Lung (tissue), 11 donors: ENCODE measurements at regions not wholly inside any gene's neighbourhood (a gene's known extent, or its start where the extent isn't known, plus 50 kb on each side); places are given as distances from the start of the nearest gene placed in this dataset.
A peak's percentile ranks its signal among the peaks of the same experiment; 100 is the strongest.
"Not testable (repeated sequence)": the region's sequence is repeated elsewhere in the genome, so short reads cannot be mapped to it uniquely, and the experiment has no call there.

Source experiments
- ATAC-seq: fragments of 200-7000 bp; cut with Tn5 transposase; one replicate; pipeline ENCODE4 v1.9.1; 2020; ENCODE audit warnings: moderate number of reproducible peaks; ENCODE audit not compliant: insufficient read depth, low FRiP score
- DNase-seq, 3 donors: peaks; one replicate each; pipeline ENCODE4 v3.0.0-alpha.2; 2013 to 2017
- H3K27ac ChIP-seq, 2 donors: one replicate each; pipeline ENCODE4 v1.5.1; 2013; ENCODE audit warnings: mild to moderate bottlenecking in 2 of 2, moderate library complexity in 2 of 2, control low read depth in 1 of 2, inconsistent platforms in 1 of 2, low read depth in 1 of 2, low read length in 1 of 2
- H3K27me3 ChIP-seq, 3 donors: one replicate each; pipeline ENCODE4 v1.5.1; 2013; ENCODE audit warnings: low read length in 2 of 3; ENCODE audit not compliant: control insufficient read depth in 3 of 3, insufficient read depth in 3 of 3
- H3K36me3 ChIP-seq, 4 donors: one replicate each; pipeline ENCODE4 v1.5.1; 2013; ENCODE audit warnings: low read length in 4 of 4, mild to moderate bottlenecking in 1 of 4, moderate library complexity in 1 of 4; ENCODE audit not compliant: control insufficient read depth in 4 of 4, insufficient read depth in 4 of 4
- H3K4me1 ChIP-seq, 5 donors: one replicate each; pipeline ENCODE4 v1.5.1; 2013; ENCODE audit warnings: low read length in 5 of 5, mild to moderate bottlenecking in 2 of 5, moderate library complexity in 1 of 5; ENCODE audit not compliant: control insufficient read depth in 5 of 5, insufficient read depth in 5 of 5
- H3K4me3 ChIP-seq: one replicate; pipeline ENCODE4 v1.5.1; 2013; ENCODE audit warnings: mild to moderate bottlenecking, control low read depth, moderate library complexity
- H3K9ac ChIP-seq, 2 donors: one replicate each; pipeline ENCODE4 v1.5.1; 2013; ENCODE audit warnings: low read length in 2 of 2, control low read depth in 1 of 2; ENCODE audit not compliant: insufficient read depth in 1 of 2
- H3K9me3 ChIP-seq, 4 donors: one replicate each; pipeline ENCODE4 v1.5.1; 2013; ENCODE audit warnings: low read length in 3 of 4, mild to moderate bottlenecking in 1 of 4, moderate library complexity in 1 of 4; ENCODE audit not compliant: control insufficient read depth in 4 of 4, insufficient read depth in 3 of 4
- WGBS, 2 donors: extraction: QIAGEN DNeasy Blood & Tissue Kit; methylation state at CpG; one replicate each; pipeline ENCODE4 v1.1.7; 2013; 5-methylcytosine and 5-hydroxymethylcytosine counted together
- TF ChIP-seq, protein P1 (sequence below): IDR thresholded peaks from 2 replicates; pipeline ENCODE4 v1.5.1; 2012; ENCODE audit warnings: mild to moderate bottlenecking; ENCODE audit errors: control extremely low read depth, extremely low read depth
- donor health status: control.
- donor health status: control.
- donor health status: Bipolar disorder and iron deficiency.
- donor health status: healthy.
- donor health status: DM: yes; HTN: yes; CAD: no.

DNA sequence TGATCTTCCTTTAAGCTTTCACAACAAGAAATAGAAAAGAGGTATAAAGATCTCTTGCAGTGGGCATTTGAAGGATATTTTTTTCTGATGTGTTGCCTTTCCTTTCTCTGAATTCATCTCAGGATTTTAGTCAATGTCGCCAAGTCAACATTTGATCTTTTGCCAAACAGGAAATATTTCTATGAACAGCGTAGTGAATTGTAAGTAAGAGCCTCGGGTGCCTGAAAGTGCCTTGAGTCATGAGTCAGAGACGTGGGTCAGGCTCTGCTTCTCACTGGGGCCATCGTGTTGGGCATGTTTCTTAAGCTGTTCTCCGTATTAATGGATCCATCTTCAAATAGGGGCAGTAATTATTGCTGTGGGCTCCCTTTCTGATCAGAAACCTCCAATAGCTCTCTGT lies 471.4 kb upstream of the AMELY start:
- Histone ChIP-seq H3K27ac (no peak overlapping the region), H3K9ac (no peak overlapping the region), H3K4me3 (no peak overlapping the region), H3K27me3 (no peaks in the 10 kb centered on the region), H3K36me3 (peaks cover 0 to 4% (median 0%) of the 10 kb centered on the region in 4 donors), H3K4me1 (no peaks in the 10 kb centered on the region), H3K9me3 (no peaks in the 10 kb centered on the region)
- TF ChIP-seq, protein P1, sequence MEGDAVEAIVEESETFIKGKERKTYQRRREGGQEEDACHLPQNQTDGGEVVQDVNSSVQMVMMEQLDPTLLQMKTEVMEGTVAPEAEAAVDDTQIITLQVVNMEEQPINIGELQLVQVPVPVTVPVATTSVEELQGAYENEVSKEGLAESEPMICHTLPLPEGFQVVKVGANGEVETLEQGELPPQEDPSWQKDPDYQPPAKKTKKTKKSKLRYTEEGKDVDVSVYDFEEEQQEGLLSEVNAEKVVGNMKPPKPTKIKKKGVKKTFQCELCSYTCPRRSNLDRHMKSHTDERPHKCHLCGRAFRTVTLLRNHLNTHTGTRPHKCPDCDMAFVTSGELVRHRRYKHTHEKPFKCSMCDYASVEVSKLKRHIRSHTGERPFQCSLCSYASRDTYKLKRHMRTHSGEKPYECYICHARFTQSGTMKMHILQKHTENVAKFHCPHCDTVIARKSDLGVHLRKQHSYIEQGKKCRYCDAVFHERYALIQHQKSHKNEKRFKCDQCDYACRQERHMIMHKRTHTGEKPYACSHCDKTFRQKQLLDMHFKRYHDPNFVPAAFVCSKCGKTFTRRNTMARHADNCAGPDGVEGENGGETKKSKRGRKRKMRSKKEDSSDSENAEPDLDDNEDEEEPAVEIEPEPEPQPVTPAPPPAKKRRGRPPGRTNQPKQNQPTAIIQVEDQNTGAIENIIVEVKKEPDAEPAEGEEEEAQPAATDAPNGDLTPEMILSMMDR: no peak
- DNase-seq (peak in 1 of 3 donors; percentile 31), ATAC-seq (no peak)
- WGBS, 2 donors: 55% methylated on average over 6 of the region's 6 CpGs; no CpG with 5 or more reads in 1 of the 2 donors

GRCh38 chrY:7377091-7377490 lies 465.5 kb upstream of the AMELY start:
- ATAC-seq: no peak
- H3K4me1 ChIP-seq: no peaks in the 10 kb centered on the region
- no peak overlapping the region for H3K9ac ChIP-seq
- H3K4me3 ChIP-seq: no peak overlapping the region
- no peaks in the 10 kb centered on the region for H3K9me3 ChIP-seq
- no peaks in the 10 kb centered on the region for H3K27me3 ChIP-seq
- peaks cover 0 to 8% (median 0%) of the 10 kb centered on the region in 4 donors for H3K36me3 ChIP-seq
- no peak overlapping the region for H3K27ac ChIP-seq
- TF ChIP-seq, protein P1: no peak
- DNase-seq: no peak

DNA sequence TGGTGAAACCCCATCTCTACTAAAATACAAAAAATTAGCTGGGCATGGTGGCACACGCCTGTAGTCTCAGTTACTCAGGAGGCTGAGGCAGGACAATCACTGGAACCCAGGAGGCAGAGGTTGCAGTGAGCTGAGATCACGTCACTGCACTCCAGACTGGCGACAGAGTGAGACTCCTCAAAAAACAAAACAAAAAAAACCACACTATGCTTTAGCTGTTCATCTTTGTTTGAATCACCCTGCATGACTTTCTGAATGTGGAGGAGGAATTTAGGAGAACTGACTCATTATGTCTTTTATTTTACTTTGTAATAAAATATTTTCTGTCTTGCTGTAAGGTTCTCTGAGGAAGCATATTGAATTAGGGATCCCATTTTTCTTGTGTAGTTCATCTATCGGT lies 462.9 kb upstream of the AMELY start:
- not testable (repeated sequence) for H3K27me3 ChIP-seq, H3K36me3 ChIP-seq, H3K27ac ChIP-seq, H3K4me3 ChIP-seq, H3K4me1 ChIP-seq, H3K9me3 ChIP-seq, H3K9ac ChIP-seq, ATAC-seq, DNase-seq
- 97% methylated on average over 4 of the region's 4 CpGs; no CpG with 5 or more reads in 1 of the 2 donors for WGBS, 2 donors

DNA sequence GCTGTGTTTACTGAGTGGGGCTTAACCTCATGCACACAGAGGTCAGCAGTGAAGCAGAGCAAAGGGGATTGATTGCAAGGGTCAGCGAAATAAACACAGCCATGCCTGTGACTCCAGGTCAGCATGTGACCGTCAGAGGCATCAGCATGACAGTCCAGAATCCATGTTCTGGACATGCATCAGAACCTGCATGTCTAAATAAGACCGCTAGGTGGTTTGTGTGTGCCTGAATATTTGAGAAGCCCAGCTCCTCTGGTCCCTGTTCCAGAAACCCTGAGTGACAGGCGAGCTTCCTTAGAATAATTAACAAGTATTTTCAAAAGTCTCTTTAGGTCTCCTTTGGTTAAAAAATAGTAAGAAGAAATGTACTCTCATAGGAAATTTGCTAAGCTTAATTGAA lies 460.4 kb upstream of the AMELY start:
- not testable (repeated sequence) for ATAC-seq, H3K9ac ChIP-seq, H3K9me3 ChIP-seq, H3K27ac ChIP-seq, H3K4me1 ChIP-seq, H3K36me3 ChIP-seq, DNase-seq, H3K4me3 ChIP-seq, H3K27me3 ChIP-seq
- WGBS, 2 donors: 100% methylated on average over 3 of the region's 4 CpGs; no CpG with 5 or more reads in 1 of the 2 donors

- H3K4me1 ChIP-seq, H3K9me3 ChIP-seq, H3K27ac ChIP-seq, DNase-seq, ATAC-seq, H3K4me3 ChIP-seq, H3K27me3 ChIP-seq, H3K36me3 ChIP-seq, H3K9ac ChIP-seq: not testable (repeated sequence)
- WGBS, 2 donors: 91% methylated on average over 6 of the region's 6 CpGs; no CpG with 5 or more reads in 1 of the 2 donors
These were observed 459.5 kb upstream of the AMELY start for GRCh38 chrY:7371026-7371425.
